ENCODE measurements at regions not wholly inside any gene's neighbourhood (a gene's known extent, or its start where the extent isn't known, plus 50 kb on each side); places are given as distances from the start of the nearest gene placed in this dataset.

- TF ChIP-seq, protein P1, sequence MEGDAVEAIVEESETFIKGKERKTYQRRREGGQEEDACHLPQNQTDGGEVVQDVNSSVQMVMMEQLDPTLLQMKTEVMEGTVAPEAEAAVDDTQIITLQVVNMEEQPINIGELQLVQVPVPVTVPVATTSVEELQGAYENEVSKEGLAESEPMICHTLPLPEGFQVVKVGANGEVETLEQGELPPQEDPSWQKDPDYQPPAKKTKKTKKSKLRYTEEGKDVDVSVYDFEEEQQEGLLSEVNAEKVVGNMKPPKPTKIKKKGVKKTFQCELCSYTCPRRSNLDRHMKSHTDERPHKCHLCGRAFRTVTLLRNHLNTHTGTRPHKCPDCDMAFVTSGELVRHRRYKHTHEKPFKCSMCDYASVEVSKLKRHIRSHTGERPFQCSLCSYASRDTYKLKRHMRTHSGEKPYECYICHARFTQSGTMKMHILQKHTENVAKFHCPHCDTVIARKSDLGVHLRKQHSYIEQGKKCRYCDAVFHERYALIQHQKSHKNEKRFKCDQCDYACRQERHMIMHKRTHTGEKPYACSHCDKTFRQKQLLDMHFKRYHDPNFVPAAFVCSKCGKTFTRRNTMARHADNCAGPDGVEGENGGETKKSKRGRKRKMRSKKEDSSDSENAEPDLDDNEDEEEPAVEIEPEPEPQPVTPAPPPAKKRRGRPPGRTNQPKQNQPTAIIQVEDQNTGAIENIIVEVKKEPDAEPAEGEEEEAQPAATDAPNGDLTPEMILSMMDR (conservative IDR thresholded peaks at IDR 0.05; ENCODE audit: low read depth, low read length): no peak
- no peak for TF ChIP-seq EZH2 (IDR thresholded peaks at IDR 0.05; ENCODE audit: borderline replicate concordance, low read depth, low read length, poor library complexity, severe bottlenecking)
Measured at GRCh38 chr1:245062741-245063305, 92.0 kb upstream of the KIF26B start.
